GM13976 (cell line): ENCODE measurements at regions not wholly inside any gene's neighbourhood (a gene's known extent, or its start where the extent isn't known, plus 50 kb on each side); places are given as distances from the start of the nearest gene placed in this dataset.

Experiments used
- DNase-seq: peaks from one replicate; pipeline ENCODE4 v3.0.0; 2012; ENCODE audit warnings: low spot score
- in situ Hi-C: fragments of 300-500 bp; cut with MboI; formaldehyde crosslinking; loops from one replicate; pipeline ENCODE4 v1.12.0; 2022; ENCODE audit warnings: low sequenced_read_pairs, mixed read lengths, inconsistent platforms; ENCODE audit not compliant: unreplicated experiment
- TF ChIP-seq, protein P1 (sequence below): IDR thresholded peaks from 2 replicates; pipeline ENCODE4 v1.5.1; 2012; ENCODE audit warnings: borderline replicate concordance, mild to moderate bottlenecking; ENCODE audit not compliant: insufficient read depth; ENCODE audit errors: extremely low read depth, missing control alignments, control extremely low read depth

DNA sequence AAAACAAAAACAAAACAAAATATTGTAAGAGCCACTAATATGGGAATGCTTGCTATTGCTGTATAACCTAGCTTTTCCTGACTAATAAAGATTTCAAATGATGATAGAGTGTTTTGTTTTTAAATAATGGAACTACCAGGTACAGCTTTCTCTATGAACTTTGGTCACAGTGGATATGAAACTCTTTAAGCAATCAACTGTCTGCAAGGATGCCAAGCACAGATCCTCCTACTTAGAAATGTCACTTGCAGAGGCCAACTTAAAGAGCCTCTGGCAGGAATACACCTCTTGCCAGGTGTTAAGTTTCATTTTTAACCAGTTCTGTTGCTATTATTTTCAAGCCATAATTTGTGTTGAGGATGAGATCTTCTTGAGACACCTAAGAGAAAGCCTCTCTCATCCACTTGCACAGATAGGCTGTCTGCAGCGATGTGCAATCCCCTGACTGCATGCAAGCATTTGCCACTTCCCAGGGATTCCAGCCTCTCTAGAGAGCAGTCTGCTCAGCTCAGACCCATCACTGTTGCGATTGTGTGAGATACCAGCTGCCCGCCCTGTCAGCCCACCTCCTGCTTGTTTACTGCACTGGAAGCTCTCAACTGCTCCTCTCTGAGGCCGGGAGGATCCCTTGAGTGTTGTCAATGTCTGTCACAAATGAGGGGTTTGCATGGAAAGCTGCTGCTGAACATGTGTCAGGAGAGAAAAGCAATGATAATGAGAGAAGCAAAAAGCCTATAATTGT lies 86.1 kb upstream of the SCG2 start:
- TF ChIP-seq, protein P1, sequence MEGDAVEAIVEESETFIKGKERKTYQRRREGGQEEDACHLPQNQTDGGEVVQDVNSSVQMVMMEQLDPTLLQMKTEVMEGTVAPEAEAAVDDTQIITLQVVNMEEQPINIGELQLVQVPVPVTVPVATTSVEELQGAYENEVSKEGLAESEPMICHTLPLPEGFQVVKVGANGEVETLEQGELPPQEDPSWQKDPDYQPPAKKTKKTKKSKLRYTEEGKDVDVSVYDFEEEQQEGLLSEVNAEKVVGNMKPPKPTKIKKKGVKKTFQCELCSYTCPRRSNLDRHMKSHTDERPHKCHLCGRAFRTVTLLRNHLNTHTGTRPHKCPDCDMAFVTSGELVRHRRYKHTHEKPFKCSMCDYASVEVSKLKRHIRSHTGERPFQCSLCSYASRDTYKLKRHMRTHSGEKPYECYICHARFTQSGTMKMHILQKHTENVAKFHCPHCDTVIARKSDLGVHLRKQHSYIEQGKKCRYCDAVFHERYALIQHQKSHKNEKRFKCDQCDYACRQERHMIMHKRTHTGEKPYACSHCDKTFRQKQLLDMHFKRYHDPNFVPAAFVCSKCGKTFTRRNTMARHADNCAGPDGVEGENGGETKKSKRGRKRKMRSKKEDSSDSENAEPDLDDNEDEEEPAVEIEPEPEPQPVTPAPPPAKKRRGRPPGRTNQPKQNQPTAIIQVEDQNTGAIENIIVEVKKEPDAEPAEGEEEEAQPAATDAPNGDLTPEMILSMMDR: no peak
- DNase-seq: no peak
- in situ Hi-C loops: no loop called here

- in situ Hi-C loops: no loop called here
- TF ChIP-seq, protein P1: no peak
- no peak for DNase-seq
These were observed 79.0 kb upstream of the SCG2 start for GRCh38 chr2:223681125-223681524.

DNA sequence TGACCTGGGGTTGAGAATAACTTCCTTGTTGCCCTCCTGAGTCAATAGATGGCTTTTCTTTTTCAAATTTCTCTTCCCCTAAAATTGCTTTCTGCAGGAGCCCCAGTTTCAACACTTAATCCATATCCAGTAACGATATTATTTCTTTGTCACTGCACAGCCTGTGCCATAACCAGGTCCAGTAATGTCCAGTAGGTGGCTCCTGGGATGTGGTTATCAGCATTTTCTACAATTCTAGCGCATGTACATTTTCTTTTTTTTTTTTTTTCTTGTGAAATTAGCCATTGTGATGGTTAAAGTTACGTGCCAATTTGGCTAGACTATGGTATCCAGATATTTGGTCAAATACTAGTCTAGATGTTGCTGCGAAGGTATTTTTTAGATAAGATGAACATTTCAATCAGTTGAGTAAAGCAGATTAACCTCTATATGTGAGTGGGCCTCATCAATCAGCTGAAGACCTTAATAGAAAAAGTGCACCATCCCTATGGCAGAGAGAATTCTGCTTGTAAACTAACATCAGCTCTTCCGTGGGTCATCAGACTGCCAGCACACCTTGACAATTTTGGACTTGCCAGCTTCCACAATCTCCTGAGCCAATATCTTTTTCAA lies 72.9 kb upstream of the SCG2 start:
- in situ Hi-C loops: no loop called here
- TF ChIP-seq, protein P1: no peak
- DNase-seq: no peak

GRCh38 chr2:223669453-223670225 lies 67.5 kb upstream of the SCG2 start:
- in situ Hi-C loops: no loop called here
- no peak for DNase-seq
- TF ChIP-seq, protein P1: no peak

- TF ChIP-seq, protein P1: no peak
- in situ Hi-C loops: no loop called here
- DNase-seq: no peak
These were observed 66.3 kb upstream of the SCG2 start for GRCh38 chr2:223668302-223668998.

DNA sequence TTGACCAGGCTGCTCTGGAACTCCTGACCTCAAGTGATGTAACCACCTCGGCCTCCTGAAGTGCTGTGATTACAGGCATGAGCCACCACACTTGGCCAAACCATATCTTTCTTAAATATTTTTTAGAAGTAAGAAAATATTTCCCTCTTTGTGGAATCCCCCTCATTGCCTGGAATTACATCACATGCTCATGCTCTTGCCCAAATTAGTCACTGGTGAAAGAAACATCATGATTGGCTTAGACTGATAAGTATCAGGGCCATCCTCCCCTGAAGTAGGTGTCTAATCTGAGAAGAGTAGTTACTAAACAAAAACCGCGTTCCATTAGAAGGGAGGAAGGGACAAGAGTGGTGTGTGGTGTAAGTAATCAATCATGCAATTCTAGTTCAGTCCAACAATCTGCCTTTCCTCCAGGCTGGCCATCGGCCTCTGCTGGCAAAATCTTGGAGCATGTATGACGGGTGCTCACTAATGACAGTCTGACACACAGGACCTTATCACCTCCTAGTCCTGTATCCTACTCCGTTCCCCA lies 52.3 kb upstream of the SCG2 start:
- in situ Hi-C loops: no loop called here
- TF ChIP-seq, protein P1: no peak
- no peak for DNase-seq
